ENCODE measurements at regions not wholly inside any gene's neighbourhood (a gene's known extent, or its start where the extent isn't known, plus 50 kb on each side); places are given as distances from the start of the nearest gene placed in this dataset.

GRCh38 chr6:146912730-146913685 is 291.2 kb upstream of the STXBP5 start:
- no peaks in the 10 kb centered on the region for H3K9me3 ChIP-seq
- H3K36me3 ChIP-seq (ENCODE audit: low read depth, missing control alignments): no peaks in the 10 kb centered on the region
- H3K4me3 ChIP-seq: no peak overlapping the region
- H3K4me1 ChIP-seq: peaks cover 9% of the 10 kb centered on the region
- intact Hi-C loops (cut with DNase I; ENCODE audit: low total_unique reads): no loop called here
- no peak for DNase-seq
- TF ChIP-seq CTCF (IDR thresholded peaks at IDR 0.05): no peak
- no peak overlapping the region for H3K27ac ChIP-seq
- WGBS, 2 donors: 75 to 78% methylated on average over 6 to 7 of the region's 7 CpGs
- H3K27me3 ChIP-seq: no peaks in the 10 kb centered on the region

- H3K4me3 ChIP-seq: peak overlapping the region in 1 of 2 donors; percentile 7
- DNase-seq: peak; percentile 76
- H3K27me3 ChIP-seq: no peaks in the 10 kb centered on the region
- intact Hi-C loops (cut with DNase I; ENCODE audit: low total_unique reads): no loop called here
- peak overlapping the region; percentile 54 to 63 for H3K27ac ChIP-seq
- no peaks in the 10 kb centered on the region for H3K9me3 ChIP-seq
- no peaks in the 10 kb centered on the region for H3K36me3 ChIP-seq (ENCODE audit: low read depth, missing control alignments)
- 16 to 21% methylated on average over 15 of the region's 15 CpGs for WGBS, 2 donors
- no peak for TF ChIP-seq POLR2A (IDR thresholded peaks at IDR 0.05)
- no peak for TF ChIP-seq CTCF (IDR thresholded peaks at IDR 0.05)
- peaks cover 9% of the 10 kb centered on the region for H3K4me1 ChIP-seq
These were observed 290.3 kb upstream of the STXBP5 start for GRCh38 chr6:146913842-146914488.

- peak; percentile 49 for DNase-seq
- Histone ChIP-seq H3K27me3 (no peaks in the 10 kb centered on the region), H3K27ac (peak overlapping the region; percentile 54 to 63), H3K4me1 (peaks cover 9% of the 10 kb centered on the region), H3K36me3 (ENCODE audit: low read depth, missing control alignments) (no peaks in the 10 kb centered on the region), H3K4me3 (no peak overlapping the region), H3K9me3 (no peaks in the 10 kb centered on the region)
- TF ChIP-seq CTCF (IDR thresholded peaks at IDR 0.05) (no peak), POLR2A (IDR thresholded peaks at IDR 0.05) (no peak)
- intact Hi-C loops (cut with DNase I; ENCODE audit: low total_unique reads): no loop called here
- 26 to 31% methylated on average over 8 of the region's 8 CpGs for WGBS, 2 donors
These were observed 289.4 kb upstream of the STXBP5 start for GRCh38 chr6:146914489-146915483.

GRCh38 chr6:146915671-146916127 is 288.5 kb upstream of the STXBP5 start:
- intact Hi-C loops (cut with DNase I; ENCODE audit: low total_unique reads): no loop called here
- Histone ChIP-seq H3K4me1 (peaks cover 9% of the 10 kb centered on the region), H3K27ac (no peak overlapping the region), H3K4me3 (no peak overlapping the region), H3K36me3 (ENCODE audit: low read depth, missing control alignments) (no peaks in the 10 kb centered on the region), H3K9me3 (no peaks in the 10 kb centered on the region), H3K27me3 (no peaks in the 10 kb centered on the region)
- no peak for TF ChIP-seq CTCF (IDR thresholded peaks at IDR 0.05)
- no peak for TF ChIP-seq POLR2A (IDR thresholded peaks at IDR 0.05)
- DNase-seq: no peak
